H1 (cell line): ENCODE measurements at regions not wholly inside any gene's neighbourhood (a gene's known extent, or its start where the extent isn't known, plus 50 kb on each side); places are given as distances from the start of the nearest gene placed in this dataset.

Source experiments
- CHD7 ChIP-seq: fragments of 300-600 bp; sonication (generic); IDR thresholded peaks from 2 replicates; pipeline ENCODE4 v1.7.1; 2012; ENCODE audit warnings: low read length, moderate library complexity, mild to moderate bottlenecking, inconsistent platforms; ENCODE audit not compliant: insufficient replicate concordance
- EGR1 ChIP-seq: IDR thresholded peaks from 2 replicates; pipeline ENCODE4 v1.6.1; 2011; ENCODE audit warnings: low read depth, low read length, borderline replicate concordance
- EP300 ChIP-seq, 2 experiments: IDR thresholded peaks; 1 replicate in 1 of 2; 2 replicates in 1 of 2; pipeline ENCODE4 v1.6.1; 2011 to 2012; ENCODE audit warnings: low read depth in 2 of 2, low read length in 2 of 2, mild to moderate bottlenecking in 2 of 2, borderline replicate concordance in 1 of 2, inconsistent platforms in 1 of 2, moderate library complexity in 1 of 2
- HDAC2 ChIP-seq, 2 experiments: fragments of 300-600 bp in 1 of 2; sonication (generic) in 1 of 2; IDR thresholded peaks; 2 replicates each; pipeline ENCODE4 v1.6.1; 2011 to 2012; ENCODE audit warnings: low read depth in 2 of 2, low read length in 2 of 2, mild to moderate bottlenecking in 2 of 2, moderate library complexity in 2 of 2, borderline replicate concordance in 1 of 2, inconsistent platforms in 1 of 2

GRCh38 chr15:88736204-88736603 lies 67.0 kb upstream of the ACAN start (continued):
- TF ChIP-seq CHD7 (no peak), EGR1 (no peak), HDAC2 (IDR thresholded peaks at IDR 0.05; ENCODE audit: borderline replicate concordance in 1 of 2, low read depth in 2 of 2, low read length in 2 of 2) (no peak), EP300 (IDR thresholded peaks at IDR 0.05; ENCODE audit: borderline replicate concordance in 1 of 2, low read depth in 2 of 2, low read length in 2 of 2) (no peak)
